ENCODE measurements at regions not wholly inside any gene's neighbourhood (a gene's known extent, or its start where the extent isn't known, plus 50 kb on each side); places are given as distances from the start of the nearest gene placed in this dataset.

DNA sequence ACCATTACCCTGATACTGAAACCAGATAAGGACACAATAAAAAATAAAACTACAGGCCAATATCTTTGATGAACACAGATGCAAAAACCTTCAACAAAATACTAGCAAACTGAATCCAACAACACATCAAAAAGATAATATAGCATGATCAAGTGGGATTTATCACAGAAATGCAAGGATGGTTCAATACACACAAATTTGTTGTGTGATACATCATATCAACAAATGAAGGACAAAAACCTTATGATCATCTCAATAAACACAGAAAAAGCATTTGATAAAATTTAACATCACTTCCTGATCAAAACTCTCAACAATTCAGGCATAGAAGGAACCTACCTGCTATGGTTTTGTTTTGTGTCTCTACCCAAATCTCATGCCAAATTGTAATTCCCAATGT is 74.3 kb upstream of the VANGL1 start:
- DNase-seq: no peak
- Histone ChIP-seq H3K9me3 (0 out of 2 replicates have a peak, but pooled peaks cover 5% of the 10 kb centered on the region), H3K4me1 (no peaks in the 10 kb centered on the region), H3K27me3 (replicated peaks; ENCODE audit: control insufficient read depth, insufficient read depth, low read length) (no peaks in the 10 kb centered on the region), H3K4me3 (ENCODE audit: low read depth, low read length) (no peak overlapping the region), H3K36me3 (ENCODE audit: control insufficient read depth, insufficient read depth, low read length) (no peaks in the 10 kb centered on the region)
- Mint-ChIP-seq H3K27ac (ENCODE audit: unreplicated experiment) (no peak overlapping the region), H3K27me3 (ENCODE audit: insufficient read depth, unreplicated experiment) (no peaks in the 10 kb centered on the region), H3K36me3 (ENCODE audit: insufficient read depth, unreplicated experiment) (no peaks in the 10 kb centered on the region), H3K9me3 (ENCODE audit: unreplicated experiment) (peaks cover 19% of the 10 kb centered on the region), H3K4me1 (ENCODE audit: low read depth, unreplicated experiment) (no peaks in the 10 kb centered on the region), H3K4me3 (ENCODE audit: unreplicated experiment) (no peak overlapping the region)
- CTCF ChIA-PET: no interaction called here
- POLR2A ChIA-PET: no interaction called here
- intact Hi-C loops (cut with micrococcal nuclease; ENCODE audit: unreplicated experiment): no loop called here
- no TSS peak for BruUV-seq (replicated peaks)
- TF ChIP-seq, protein P1, sequence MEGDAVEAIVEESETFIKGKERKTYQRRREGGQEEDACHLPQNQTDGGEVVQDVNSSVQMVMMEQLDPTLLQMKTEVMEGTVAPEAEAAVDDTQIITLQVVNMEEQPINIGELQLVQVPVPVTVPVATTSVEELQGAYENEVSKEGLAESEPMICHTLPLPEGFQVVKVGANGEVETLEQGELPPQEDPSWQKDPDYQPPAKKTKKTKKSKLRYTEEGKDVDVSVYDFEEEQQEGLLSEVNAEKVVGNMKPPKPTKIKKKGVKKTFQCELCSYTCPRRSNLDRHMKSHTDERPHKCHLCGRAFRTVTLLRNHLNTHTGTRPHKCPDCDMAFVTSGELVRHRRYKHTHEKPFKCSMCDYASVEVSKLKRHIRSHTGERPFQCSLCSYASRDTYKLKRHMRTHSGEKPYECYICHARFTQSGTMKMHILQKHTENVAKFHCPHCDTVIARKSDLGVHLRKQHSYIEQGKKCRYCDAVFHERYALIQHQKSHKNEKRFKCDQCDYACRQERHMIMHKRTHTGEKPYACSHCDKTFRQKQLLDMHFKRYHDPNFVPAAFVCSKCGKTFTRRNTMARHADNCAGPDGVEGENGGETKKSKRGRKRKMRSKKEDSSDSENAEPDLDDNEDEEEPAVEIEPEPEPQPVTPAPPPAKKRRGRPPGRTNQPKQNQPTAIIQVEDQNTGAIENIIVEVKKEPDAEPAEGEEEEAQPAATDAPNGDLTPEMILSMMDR (IDR thresholded peaks at IDR 0.05; ENCODE audit: insufficient read depth in 1 of 2, low read depth in 1 of 2, low read length in 1 of 2, severe bottlenecking in 1 of 2, unreplicated experiment in 1 of 2): no peak

DNA sequence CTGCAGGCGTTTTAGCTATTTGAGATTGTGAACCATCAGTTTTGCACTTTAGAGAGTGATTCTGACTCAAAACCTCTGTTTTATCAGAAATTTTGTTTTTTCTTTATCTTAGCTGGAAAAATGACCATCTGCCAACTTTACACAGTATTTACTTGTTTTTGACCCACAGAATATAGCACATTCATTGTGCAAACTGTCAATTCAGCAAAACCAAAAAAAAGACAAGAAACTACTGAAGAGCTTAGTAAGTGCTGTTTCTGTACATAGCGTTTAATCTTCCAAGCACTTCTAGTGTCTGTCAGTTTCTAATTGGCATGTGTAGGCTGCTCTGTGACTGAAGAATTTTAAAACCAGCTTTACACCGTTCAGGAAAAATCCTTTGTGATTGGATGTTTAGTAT is 76.0 kb upstream of the VANGL1 start:
- CTCF ChIA-PET: no interaction called here
- BruUV-seq (replicated peaks): no TSS peak
- TF ChIP-seq, protein P1 (IDR thresholded peaks at IDR 0.05; ENCODE audit: insufficient read depth in 1 of 2, low read depth in 1 of 2, low read length in 1 of 2, severe bottlenecking in 1 of 2, unreplicated experiment in 1 of 2): no peak
- POLR2A ChIA-PET: no interaction called here
- H3K27me3 ChIP-seq (replicated peaks; ENCODE audit: control insufficient read depth, insufficient read depth, low read length): no peaks in the 10 kb centered on the region
- DNase-seq: no peak
- intact Hi-C loops (cut with micrococcal nuclease; ENCODE audit: unreplicated experiment): no loop called here
- no peak overlapping the region for H3K4me3 ChIP-seq (ENCODE audit: low read depth, low read length)
- Mint-ChIP-seq H3K27me3 (ENCODE audit: insufficient read depth, unreplicated experiment) (no peaks in the 10 kb centered on the region), H3K27ac (ENCODE audit: unreplicated experiment) (no peak overlapping the region), H3K36me3 (ENCODE audit: insufficient read depth, unreplicated experiment) (no peaks in the 10 kb centered on the region), H3K4me1 (ENCODE audit: low read depth, unreplicated experiment) (no peaks in the 10 kb centered on the region), H3K9me3 (ENCODE audit: unreplicated experiment) (peaks cover 19% of the 10 kb centered on the region), H3K4me3 (ENCODE audit: unreplicated experiment) (no peak overlapping the region)
- H3K4me1 ChIP-seq: no peaks in the 10 kb centered on the region
- H3K9me3 ChIP-seq: 0 out of 2 replicates have a peak, but pooled peaks cover 5% of the 10 kb centered on the region
- H3K36me3 ChIP-seq (ENCODE audit: control insufficient read depth, insufficient read depth, low read length): no peaks in the 10 kb centered on the region

DNA sequence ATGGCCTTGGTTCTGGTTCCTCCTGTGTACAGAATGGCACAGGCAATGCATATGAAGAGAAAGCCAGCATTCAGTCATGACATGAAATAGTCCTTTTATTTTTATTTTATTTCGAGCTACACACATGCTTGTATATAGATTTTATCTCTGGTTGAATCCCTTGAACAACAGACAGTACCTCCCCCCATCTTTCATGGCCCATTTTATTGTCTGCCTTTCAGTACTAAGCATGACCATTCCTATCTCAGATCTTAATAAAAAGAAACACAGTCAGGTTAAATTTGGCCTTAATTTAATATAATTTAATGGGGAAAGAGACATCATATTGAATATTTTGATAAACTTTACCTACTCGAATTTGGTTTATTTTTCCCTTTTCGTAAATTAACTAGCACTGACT is 76.4 kb upstream of the VANGL1 start:
- TF ChIP-seq, protein P1 (IDR thresholded peaks at IDR 0.05; ENCODE audit: insufficient read depth in 1 of 2, low read depth in 1 of 2, low read length in 1 of 2, severe bottlenecking in 1 of 2, unreplicated experiment in 1 of 2): no peak
- intact Hi-C loops (cut with micrococcal nuclease; ENCODE audit: unreplicated experiment): no loop called here
- BruUV-seq (replicated peaks): no TSS peak
- no peak overlapping the region for H3K27ac Mint-ChIP-seq (ENCODE audit: unreplicated experiment)
- CTCF ChIA-PET: no interaction called here
- POLR2A ChIA-PET: no interaction called here
- no peaks in the 10 kb centered on the region for H3K4me1 ChIP-seq
- no peaks in the 10 kb centered on the region for H3K4me1 Mint-ChIP-seq (ENCODE audit: low read depth, unreplicated experiment)
- no peaks in the 10 kb centered on the region for H3K36me3 ChIP-seq (ENCODE audit: control insufficient read depth, insufficient read depth, low read length)
- peaks cover 19% of the 10 kb centered on the region for H3K9me3 Mint-ChIP-seq (ENCODE audit: unreplicated experiment)
- H3K9me3 ChIP-seq: 0 out of 2 replicates have a peak, but pooled peaks cover 5% of the 10 kb centered on the region
- H3K27me3 Mint-ChIP-seq (ENCODE audit: insufficient read depth, unreplicated experiment): no peaks in the 10 kb centered on the region
- no peaks in the 10 kb centered on the region for H3K36me3 Mint-ChIP-seq (ENCODE audit: insufficient read depth, unreplicated experiment)
- H3K4me3 ChIP-seq (ENCODE audit: low read depth, low read length): no peak overlapping the region
- H3K4me3 Mint-ChIP-seq (ENCODE audit: unreplicated experiment): no peak overlapping the region
- no peak for DNase-seq
- H3K27me3 ChIP-seq (replicated peaks; ENCODE audit: control insufficient read depth, insufficient read depth, low read length): no peaks in the 10 kb centered on the region

Measured in Caco-2 (cell line).